Loucy (cell line): ENCODE measurements at regions not wholly inside any gene's neighbourhood (a gene's known extent, or its start where the extent isn't known, plus 50 kb on each side); places are given as distances from the start of the nearest gene placed in this dataset.

Experiments
- H2AFZ ChIP-seq: fragments of 200-600 bp; sonication (generic); 2 replicates; pipeline ENCODE4 v1.6.0; 2016; ENCODE audit warnings: antibody characterized with exemption, mild to moderate bottlenecking, low read length, moderate library complexity
- H3F3A ChIP-seq: fragments of 200-600 bp; 2 replicates; pipeline ENCODE4 v1.6.0; 2016; ENCODE audit warnings: antibody characterized with exemption, low read depth, mild to moderate bottlenecking
- H3K27me3 ChIP-seq: fragments of 200-600 bp; sonication (generic); 2 replicates; pipeline ENCODE4 v1.6.1; 2014; ENCODE audit warnings: low read length, mild to moderate bottlenecking; ENCODE audit not compliant: insufficient read depth, poor library complexity, severe bottlenecking
- H3K36me3 ChIP-seq: fragments of 200-600 bp; sonication (generic); 2 replicates; pipeline ENCODE4 v1.6.1; 2016; ENCODE audit warnings: low read length; ENCODE audit not compliant: insufficient read depth
- H3K4me1 ChIP-seq: fragments of 200-600 bp; sonication (generic); 2 replicates; pipeline ENCODE4 v1.5.1; 2014; ENCODE audit warnings: low read length, mild to moderate bottlenecking; ENCODE audit not compliant: insufficient read depth, poor library complexity, severe bottlenecking
- H3K4me2 ChIP-seq: fragments of 200-600 bp; sonication (generic); 2 replicates; pipeline ENCODE4 v1.6.0; 2014; ENCODE audit warnings: antibody characterized with exemption, low read length, low read depth, mild to moderate bottlenecking; ENCODE audit not compliant: poor library complexity, severe bottlenecking
- H3K4me3 ChIP-seq: fragments of 200-600 bp; sonication (generic); 2 replicates; pipeline ENCODE4 v1.5.1; 2014; ENCODE audit warnings: low read length, mild to moderate bottlenecking, mixed read lengths; ENCODE audit not compliant: poor library complexity, severe bottlenecking
- H3K79me2 ChIP-seq: fragments of 200-600 bp; sonication (generic); 2 replicates; pipeline ENCODE4 v1.6.1; 2014; ENCODE audit warnings: low read length; ENCODE audit not compliant: insufficient read depth
- H3K9ac ChIP-seq: fragments of 200-600 bp; sonication (generic); 2 replicates; pipeline ENCODE4 v1.6.0; 2014; ENCODE audit warnings: mild to moderate bottlenecking, low read depth, low read length, moderate library complexity; ENCODE audit not compliant: poor library complexity, severe bottlenecking
- H3K9me2 ChIP-seq: fragments of 200-600 bp; sonication (generic); replicated peaks from 2 replicates; pipeline ENCODE4 v1.6.1; 2016; ENCODE audit warnings: low read depth, low read length, mixed read lengths
- H3K9me3 ChIP-seq: fragments of 200-600 bp; sonication (generic); 2 replicates; pipeline ENCODE4 v1.6.1; 2014; ENCODE audit warnings: mild to moderate bottlenecking, antibody characterized with exemption, low read length, low read depth; ENCODE audit not compliant: insufficient read depth
- H4K20me1 ChIP-seq: fragments of 200-600 bp; sonication (generic); 2 replicates; pipeline ENCODE4 v1.6.0; 2014; ENCODE audit warnings: antibody characterized with exemption, low read length, mild to moderate bottlenecking; ENCODE audit not compliant: insufficient read depth, poor library complexity, severe bottlenecking
- EZH2phosphoT487 ChIP-seq: fragments of 200-600 bp; IDR thresholded peaks from 2 replicates; pipeline ENCODE4 v1.6.1; 2018; ENCODE audit warnings: antibody characterized with exemption, mild to moderate bottlenecking, moderate library complexity, borderline replicate concordance
- TF ChIP-seq, protein P1 (sequence below): fragments of 200-600 bp; sonication (generic); conservative IDR thresholded peaks from 2 replicates; pipeline ENCODE4 v1.5.1; 2014; ENCODE audit warnings: mild to moderate bottlenecking, antibody characterized with exemption, low read length

DNA sequence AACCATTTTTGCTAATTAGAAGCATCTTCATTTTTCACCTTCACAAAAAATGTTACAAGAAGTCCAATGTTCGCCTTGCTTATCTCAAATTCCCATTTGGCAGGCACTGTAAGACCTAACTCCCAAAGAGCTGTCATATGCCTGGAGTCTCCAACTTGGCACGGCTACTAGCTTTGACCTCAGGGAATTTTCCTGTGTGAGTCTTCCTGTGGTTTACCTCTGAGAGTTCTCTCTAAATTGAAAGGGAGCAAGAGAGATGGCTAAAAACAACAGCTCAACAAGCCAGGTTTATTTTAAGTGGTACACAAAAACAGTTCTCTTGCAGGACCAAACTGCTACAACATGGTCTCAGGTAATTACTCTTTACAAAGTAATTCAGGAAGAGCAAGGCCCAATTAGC lies 756.0 kb upstream of the ADGRL2 start:
- Histone ChIP-seq H3K9me3 (no peaks in the 10 kb centered on the region), H4K20me1 (no peaks in the 10 kb centered on the region), H2AFZ (no peak overlapping the region), H3K4me1 (no peaks in the 10 kb centered on the region), H3K9me2 (no peaks in the 10 kb centered on the region), H3K4me2 (no peak overlapping the region), H3F3A (no peaks in the 10 kb centered on the region), H3K36me3 (no peaks in the 10 kb centered on the region), H3K79me2 (no peaks in the 10 kb centered on the region), H3K9ac (no peak overlapping the region), H3K4me3 (no peak overlapping the region), H3K27me3 (no peaks in the 10 kb centered on the region)
- TF ChIP-seq EZH2phosphoT487 = no peak
- TF ChIP-seq, protein P1, sequence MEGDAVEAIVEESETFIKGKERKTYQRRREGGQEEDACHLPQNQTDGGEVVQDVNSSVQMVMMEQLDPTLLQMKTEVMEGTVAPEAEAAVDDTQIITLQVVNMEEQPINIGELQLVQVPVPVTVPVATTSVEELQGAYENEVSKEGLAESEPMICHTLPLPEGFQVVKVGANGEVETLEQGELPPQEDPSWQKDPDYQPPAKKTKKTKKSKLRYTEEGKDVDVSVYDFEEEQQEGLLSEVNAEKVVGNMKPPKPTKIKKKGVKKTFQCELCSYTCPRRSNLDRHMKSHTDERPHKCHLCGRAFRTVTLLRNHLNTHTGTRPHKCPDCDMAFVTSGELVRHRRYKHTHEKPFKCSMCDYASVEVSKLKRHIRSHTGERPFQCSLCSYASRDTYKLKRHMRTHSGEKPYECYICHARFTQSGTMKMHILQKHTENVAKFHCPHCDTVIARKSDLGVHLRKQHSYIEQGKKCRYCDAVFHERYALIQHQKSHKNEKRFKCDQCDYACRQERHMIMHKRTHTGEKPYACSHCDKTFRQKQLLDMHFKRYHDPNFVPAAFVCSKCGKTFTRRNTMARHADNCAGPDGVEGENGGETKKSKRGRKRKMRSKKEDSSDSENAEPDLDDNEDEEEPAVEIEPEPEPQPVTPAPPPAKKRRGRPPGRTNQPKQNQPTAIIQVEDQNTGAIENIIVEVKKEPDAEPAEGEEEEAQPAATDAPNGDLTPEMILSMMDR = no peak

DNA sequence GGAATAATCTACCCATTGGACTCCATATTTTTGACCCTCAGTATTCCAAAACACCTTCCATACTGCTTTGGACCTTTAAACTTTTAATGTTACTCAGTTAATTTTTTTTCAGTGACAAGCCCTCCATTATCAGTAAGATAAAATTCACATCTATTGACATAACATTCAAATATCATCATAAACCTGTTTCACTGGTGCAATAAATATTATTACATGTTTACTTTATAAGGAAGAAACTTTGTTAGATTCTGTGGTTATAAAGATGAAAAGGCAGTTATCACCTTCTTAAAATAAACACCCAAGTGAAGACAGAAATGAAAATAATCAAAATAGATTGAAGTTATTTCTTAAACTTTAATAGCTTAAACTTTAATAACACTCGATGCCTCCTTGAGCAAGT lies 758.5 kb upstream of the ADGRL2 start:
- Histone ChIP-seq H3K9ac (no peak overlapping the region), H3K79me2 (no peaks in the 10 kb centered on the region), H3K27me3 (no peaks in the 10 kb centered on the region), H3K9me3 (no peaks in the 10 kb centered on the region), H3K9me2 (no peaks in the 10 kb centered on the region), H3K4me2 (no peak overlapping the region), H3K4me3 (no peak overlapping the region), H4K20me1 (no peaks in the 10 kb centered on the region), H2AFZ (no peak overlapping the region), H3K4me1 (no peaks in the 10 kb centered on the region), H3K36me3 (no peaks in the 10 kb centered on the region), H3F3A (no peaks in the 10 kb centered on the region)
- TF ChIP-seq, protein P1 = no peak
- TF ChIP-seq EZH2phosphoT487 = no peak

- Histone ChIP-seq H3K9me3 (peaks cover 3% of the 10 kb centered on the region; the same call in 1 of the 2 replicates), H3K9me2 (no peaks in the 10 kb centered on the region), H3K4me2 (no peak overlapping the region), H4K20me1 (no peaks in the 10 kb centered on the region), H3K4me1 (no peaks in the 10 kb centered on the region), H3K27me3 (no peaks in the 10 kb centered on the region), H3F3A (no peaks in the 10 kb centered on the region), H2AFZ (no peak overlapping the region), H3K79me2 (no peaks in the 10 kb centered on the region), H3K4me3 (no peak overlapping the region), H3K36me3 (no peaks in the 10 kb centered on the region), H3K9ac (no peak overlapping the region)
- no peak for TF ChIP-seq EZH2phosphoT487
- TF ChIP-seq, protein P1 = no peak
Measured at GRCh38 chr1:81034291-81034690, 766.4 kb upstream of the ADGRL2 start.
